G401 (cell line): ENCODE measurements at regions not wholly inside any gene's neighbourhood (a gene's known extent, or its start where the extent isn't known, plus 50 kb on each side); places are given as distances from the start of the nearest gene placed in this dataset.
"Not testable (repeated sequence)": the region's sequence is repeated elsewhere in the genome, so short reads cannot be mapped to it uniquely, and the experiment has no call there.

Experiments used
- DNase-seq: peaks from one replicate; pipeline ENCODE4 v3.0.0-alpha.2; 2015; ENCODE audit warnings: low spot score
- in situ Hi-C: cut with HindIII; loops from 2 replicates; pipeline ENCODE4 v1.10.0; 2016; ENCODE audit warnings: low sequenced_read_pairs, mixed read lengths

DNA sequence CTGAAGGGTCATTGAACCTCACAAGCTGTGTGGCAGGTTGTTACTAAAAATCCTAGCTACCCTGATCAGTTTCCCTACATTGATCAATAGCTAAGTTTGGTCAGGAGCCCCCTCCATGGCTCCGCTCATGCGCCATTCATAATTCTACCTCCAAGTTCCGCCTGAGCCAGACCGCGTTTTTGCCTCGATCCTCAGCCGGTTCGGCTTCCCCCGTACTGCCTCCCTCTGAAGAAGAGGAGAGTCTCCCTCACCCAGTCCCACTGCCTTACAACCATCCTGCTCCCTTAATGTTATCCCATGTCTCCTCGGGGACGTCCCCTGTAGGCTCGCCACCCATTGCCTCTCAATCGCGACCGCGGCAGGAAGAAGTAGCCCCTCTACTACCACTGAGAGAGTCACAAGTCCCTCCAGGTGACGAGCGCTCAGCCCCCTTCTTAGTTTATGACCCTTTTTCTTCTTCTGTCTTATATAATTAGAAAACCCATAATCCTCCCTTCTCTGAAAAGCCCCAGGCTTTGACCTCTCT lies 158.2 kb downstream of the DEFB131A start:
- in situ Hi-C loops = no loop called here
- no peak for DNase-seq

- in situ Hi-C loops, DNase-seq: not testable (repeated sequence)
Observed at GRCh38 chr4:9604031-9604892, 160.0 kb downstream of the DEFB131A start.

DNA sequence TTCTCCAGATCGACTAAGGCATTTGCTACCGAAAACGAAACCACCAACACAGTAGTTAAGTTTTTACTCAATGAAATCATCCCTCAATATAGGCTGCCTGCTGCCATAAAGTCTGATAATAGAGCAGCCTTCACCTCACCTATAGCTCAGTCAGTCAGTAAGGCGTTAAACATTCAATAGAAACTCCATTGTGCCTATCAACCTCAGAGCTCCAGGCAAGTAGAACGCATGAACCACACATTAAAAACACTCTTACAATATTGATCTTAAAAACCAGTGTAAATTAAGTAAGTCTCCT lies 160.6 kb downstream of the DEFB131A start:
- DNase-seq, in situ Hi-C loops: not testable (repeated sequence)

DNA sequence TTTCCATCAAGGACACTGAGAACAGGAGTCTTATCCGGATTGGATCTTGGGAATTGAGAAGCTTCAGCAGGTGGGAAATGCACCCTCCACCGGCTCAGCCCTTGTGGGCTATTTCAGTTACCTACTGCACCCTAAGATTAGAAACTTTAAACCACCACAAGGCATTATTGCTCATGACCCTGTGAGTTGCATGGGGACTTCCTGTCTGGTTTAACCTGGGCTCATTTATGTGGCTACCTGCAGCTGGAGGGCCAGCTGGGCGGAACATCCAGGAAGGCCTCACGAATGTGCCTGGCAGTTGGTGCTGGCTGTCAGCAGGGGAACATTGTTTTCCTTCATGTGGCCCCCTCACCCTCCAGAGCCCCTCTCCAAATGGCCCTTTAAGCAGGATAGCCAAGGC lies 164.1 kb downstream of the DEFB131A start:
- DNase-seq = no peak
- in situ Hi-C loops = no loop called here

- in situ Hi-C loops, DNase-seq: not testable (repeated sequence)
Observed at GRCh38 chr4:9610321-9610720, 166.1 kb downstream of the DEFB131A start.

- no peak for DNase-seq
- in situ Hi-C loops = no loop called here
Observed at GRCh38 chr4:9611101-9611500, 166.9 kb downstream of the DEFB131A start.

DNA sequence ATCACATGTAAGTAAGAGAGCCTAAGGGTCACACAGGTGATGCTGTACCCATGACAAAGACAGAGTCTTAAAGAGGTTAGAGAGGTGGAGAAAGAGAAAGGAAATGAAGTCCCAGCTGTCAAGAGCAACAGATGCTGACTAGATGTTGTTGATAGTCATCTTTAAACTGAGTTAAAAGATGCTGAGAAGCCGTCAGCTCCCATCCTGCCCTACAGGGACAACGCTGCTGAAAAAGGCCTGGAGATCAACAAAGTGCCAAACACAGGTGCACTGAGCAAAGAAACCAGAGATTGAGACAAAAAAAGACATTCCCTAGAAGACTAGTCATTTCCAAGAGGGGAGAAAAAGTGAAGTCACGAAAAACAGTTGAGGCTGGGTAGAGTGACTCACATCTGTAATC lies 145.0 kb upstream of the DRD5 start:
- DNase-seq, in situ Hi-C loops: not testable (repeated sequence)

DNA sequence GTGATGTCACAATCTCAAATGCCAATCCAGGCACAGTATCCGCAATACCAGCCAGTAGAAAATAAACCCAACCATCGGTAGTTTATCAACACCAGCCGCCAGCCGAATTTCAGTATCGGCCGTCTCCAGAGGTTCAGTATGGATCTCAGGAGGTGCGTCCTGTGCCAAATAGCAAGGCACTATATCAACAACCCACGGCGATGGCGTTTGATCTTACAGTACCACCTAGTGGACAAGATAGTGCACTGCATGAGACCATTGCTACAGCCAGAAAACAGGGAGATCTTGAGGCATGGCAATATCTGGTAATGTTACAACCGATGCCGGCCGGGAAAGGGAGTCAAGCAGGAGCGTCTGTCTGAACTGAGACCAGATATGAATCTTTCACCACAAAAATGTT lies 121.8 kb upstream of the DRD5 start:
- DNase-seq, in situ Hi-C loops: not testable (repeated sequence)

- DNase-seq, in situ Hi-C loops: not testable (repeated sequence)
Observed at GRCh38 chr4:9660955-9661354, 120.5 kb upstream of the DRD5 start.

DNA sequence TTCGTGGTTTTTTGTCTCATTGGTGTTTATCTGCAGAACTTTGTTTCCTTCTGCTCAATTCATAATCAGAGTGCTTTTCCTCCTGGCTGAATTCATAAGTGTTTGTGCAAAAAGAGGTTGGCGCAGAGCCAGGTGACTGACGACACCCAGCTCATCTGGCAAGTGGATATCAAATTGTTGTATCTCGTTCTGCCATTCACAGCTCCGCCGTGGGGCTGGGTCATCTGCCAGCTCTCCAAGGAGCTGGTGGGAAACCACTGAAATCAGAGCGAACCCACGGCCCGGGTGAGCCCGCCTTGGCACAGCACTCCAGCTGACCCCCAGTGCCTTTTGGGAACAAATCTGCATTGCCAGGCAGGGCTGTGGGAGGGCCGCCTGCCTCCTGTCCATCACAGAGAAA lies 110.7 kb upstream of the DRD5 start:
- in situ Hi-C loops = not testable (repeated sequence)

GRCh38 chr4:9677357-9677756 lies 104.1 kb upstream of the DRD5 start:
- in situ Hi-C loops, DNase-seq: not testable (repeated sequence)

More for the DNA sequence above, 110.7 kb upstream of the DRD5 start:
- DNase-seq = not testable (repeated sequence)

GRCh38 chr4:9679704-9680478 lies 101.5 kb upstream of the DRD5 start:
- DNase-seq = no peak
- in situ Hi-C loops = no loop called here

DNA sequence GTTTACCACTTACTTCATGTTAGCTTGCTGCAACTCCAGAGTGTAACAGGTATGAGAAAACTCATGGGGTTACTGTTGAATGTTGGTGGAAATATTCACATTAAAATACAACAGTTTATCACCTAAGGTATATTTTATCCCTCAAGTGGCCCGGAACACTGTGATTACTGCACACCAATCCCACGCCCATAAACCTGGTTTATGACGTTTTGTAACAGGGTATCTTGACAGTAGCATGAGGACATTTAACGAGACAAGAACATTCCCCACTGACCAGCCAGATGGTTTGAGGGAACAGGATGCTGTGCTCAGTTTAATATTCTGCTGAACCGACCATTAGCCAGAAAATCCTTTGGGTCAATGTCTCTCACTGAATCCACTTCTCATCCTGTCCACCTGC lies 98.3 kb upstream of the DRD5 start:
- DNase-seq = peak; percentile 51

DNA sequence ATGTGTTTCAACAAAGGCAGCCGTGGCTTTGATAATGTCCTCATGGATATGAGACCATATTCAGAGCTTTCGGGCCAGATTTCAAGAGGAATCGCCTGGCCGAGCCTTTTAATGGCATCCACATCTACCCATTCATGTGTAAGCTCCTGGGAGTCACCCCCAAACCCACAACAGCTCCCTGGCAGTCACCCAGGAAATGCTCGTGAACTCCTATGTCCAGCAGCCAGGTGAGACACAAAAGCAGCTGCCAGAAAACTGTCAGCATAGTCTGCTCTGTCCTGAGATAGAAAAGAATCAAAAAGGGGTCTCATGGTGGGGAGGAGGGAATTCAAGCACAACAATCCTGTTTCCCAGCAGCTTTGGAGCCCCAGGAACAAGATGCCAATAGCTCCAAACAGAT lies 96.4 kb upstream of the DRD5 start:
- in situ Hi-C loops, DNase-seq: not testable (repeated sequence)

More for the DNA sequence above, 98.3 kb upstream of the DRD5 start:
- in situ Hi-C loops = not testable (repeated sequence)

GRCh38 chr4:9685692-9686091 lies 95.7 kb upstream of the DRD5 start:
- in situ Hi-C loops = no loop called here
- DNase-seq = no peak

DNA sequence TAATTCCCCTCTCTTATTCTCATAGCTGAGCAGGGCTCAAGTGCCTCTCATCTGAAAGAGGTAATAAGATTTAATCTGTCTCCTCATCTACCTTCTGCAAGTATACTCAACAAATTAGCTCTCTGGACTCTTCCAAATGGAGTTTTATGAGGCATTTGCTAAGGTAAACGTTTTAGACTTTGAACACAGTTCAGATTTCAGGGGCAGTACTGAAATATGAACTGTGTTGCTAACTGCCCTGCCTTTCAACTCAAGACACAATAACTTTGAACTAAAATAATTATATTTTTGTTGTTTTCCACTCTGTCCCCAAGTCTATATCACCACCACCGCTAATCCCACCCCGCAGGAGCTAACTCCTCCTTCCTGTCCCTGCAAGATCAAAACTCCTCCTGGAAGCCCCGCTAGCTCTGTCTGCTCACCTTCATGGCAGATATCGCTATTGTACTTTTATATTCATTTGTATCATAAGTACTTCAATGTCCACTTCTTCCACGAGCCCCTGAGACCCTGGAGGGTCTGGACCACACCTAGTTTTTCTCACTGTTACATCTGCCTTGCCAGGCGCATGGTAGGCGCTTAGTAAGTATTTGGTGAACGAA lies 90.7 kb upstream of the DRD5 start:
- in situ Hi-C loops, DNase-seq: not testable (repeated sequence)

DNA sequence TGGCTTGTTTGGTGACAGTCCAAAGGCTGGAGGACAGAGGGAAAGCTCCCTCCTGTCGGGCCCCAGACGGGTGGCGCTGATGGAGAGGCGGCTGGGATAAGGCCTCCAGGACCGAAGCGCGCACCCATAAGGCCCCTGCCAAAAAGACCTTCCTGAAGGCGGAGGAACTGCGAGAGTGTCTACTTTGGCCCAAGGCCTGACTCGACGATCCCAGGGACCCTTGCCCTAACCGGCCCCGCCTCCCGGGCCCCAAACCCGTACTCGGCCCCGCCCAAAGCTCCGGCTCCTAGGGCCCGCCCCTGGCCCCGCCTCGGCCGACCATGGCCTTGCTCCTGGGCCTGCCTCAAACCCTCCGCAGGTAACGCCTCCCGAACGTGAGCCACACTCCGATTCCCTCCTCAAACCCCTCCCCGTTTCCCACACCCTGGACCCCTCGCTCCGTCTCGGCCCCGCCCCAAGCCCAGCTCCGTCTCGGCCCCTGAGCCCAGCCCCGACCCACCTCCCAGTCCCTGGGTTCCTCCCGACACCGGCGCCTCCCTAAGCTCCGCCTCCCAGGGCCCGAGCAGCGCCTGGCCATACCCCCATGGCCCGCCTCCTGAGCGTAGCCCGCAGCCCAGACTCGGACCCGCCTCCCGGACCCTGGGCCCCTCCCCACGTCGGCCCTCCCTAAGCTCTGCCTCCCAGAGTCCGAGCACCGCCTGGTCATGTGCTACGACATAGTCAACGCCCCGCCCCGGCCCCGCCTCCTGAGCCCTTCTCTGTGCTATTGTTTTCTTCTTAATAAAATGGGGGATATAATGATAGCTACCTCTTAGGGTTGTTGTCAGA lies 90.0 kb upstream of the DRD5 start:
- DNase-seq = peak; percentile 96
- in situ Hi-C loops = no loop called here

DNA sequence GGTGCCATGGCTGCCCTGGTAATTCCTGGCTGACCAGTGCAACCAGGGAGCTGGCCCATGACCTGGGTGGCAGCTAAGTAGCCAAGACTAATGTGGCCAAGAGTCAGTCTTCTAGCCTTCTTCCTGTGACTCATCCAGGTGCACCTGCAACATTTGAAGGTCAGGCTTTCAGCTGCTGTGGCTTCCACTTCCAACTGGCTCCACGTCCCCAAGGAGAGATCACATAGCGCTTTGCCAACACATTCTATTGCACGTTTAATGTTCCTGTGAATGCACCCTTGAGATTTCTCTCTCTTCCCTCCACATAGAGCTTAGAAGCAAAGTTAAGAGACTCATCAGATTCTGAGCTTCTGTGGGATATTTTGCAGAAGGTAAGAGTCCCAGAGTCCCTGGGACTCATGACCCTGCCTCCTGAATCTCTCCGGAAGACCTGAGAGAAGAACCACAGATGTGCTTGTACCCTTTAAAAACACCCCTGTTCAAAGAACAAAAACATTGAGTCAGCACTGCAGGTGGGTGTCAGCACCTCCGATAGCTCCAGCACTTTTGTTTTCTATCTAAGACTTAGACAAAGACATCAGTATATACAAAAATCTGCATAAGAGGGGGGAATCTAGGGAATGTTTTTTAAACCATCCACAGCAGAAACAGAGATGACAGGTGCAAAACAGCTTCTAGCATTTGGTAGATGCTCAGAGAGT lies 88.5 kb upstream of the DRD5 start:
- DNase-seq, in situ Hi-C loops: not testable (repeated sequence)
